ENCODE measurements at regions not wholly inside any gene's neighbourhood (a gene's known extent, or its start where the extent isn't known, plus 50 kb on each side); places are given as distances from the start of the nearest gene placed in this dataset.

GRCh38 chr15:79373113-79373512, 59.0 kb upstream of the MINAR1 start:
- no peak for TF ChIP-seq CTCF (IDR thresholded peaks at IDR 0.05; ENCODE audit: low read length)
- TF ChIP-seq EZH2 (IDR thresholded peaks at IDR 0.05; ENCODE audit: borderline replicate concordance, low read length) = no peak
- no peak overlapping the region for H2AFZ ChIP-seq (ENCODE audit: low read length)
- H3K79me2 ChIP-seq (ENCODE audit: insufficient read depth, low read length) = no peaks in the 10 kb centered on the region
- H3K4me1 ChIP-seq (ENCODE audit: insufficient read depth, low read length, severe bottlenecking) = no peaks in the 10 kb centered on the region
- no peaks in the 10 kb centered on the region for H3F3A ChIP-seq (ENCODE audit: insufficient read depth, low read length)
- no peaks in the 10 kb centered on the region for H4K20me1 ChIP-seq (ENCODE audit: insufficient read depth, low read length)
- no peaks in the 10 kb centered on the region for H3K9me3 ChIP-seq (ENCODE audit: low read length)
- no peak overlapping the region for H3K4me2 ChIP-seq (ENCODE audit: low read length)
- no peaks in the 10 kb centered on the region for H3K36me3 ChIP-seq (ENCODE audit: insufficient read depth, low read length)
- H3K9me2 ChIP-seq (ENCODE audit: low read depth, low read length) = no peaks in the 10 kb centered on the region
- no peak overlapping the region for H3K27ac ChIP-seq (ENCODE audit: low read depth, low read length, poor library complexity, severe bottlenecking)
- no peak overlapping the region for H3K9ac ChIP-seq (ENCODE audit: low read length)
- H3K27me3 ChIP-seq (ENCODE audit: insufficient read depth, low read length) = no peaks in the 10 kb centered on the region
- no peak overlapping the region for H3K4me3 ChIP-seq (ENCODE audit: low read depth, low read length, poor library complexity, severe bottlenecking)

DNA sequence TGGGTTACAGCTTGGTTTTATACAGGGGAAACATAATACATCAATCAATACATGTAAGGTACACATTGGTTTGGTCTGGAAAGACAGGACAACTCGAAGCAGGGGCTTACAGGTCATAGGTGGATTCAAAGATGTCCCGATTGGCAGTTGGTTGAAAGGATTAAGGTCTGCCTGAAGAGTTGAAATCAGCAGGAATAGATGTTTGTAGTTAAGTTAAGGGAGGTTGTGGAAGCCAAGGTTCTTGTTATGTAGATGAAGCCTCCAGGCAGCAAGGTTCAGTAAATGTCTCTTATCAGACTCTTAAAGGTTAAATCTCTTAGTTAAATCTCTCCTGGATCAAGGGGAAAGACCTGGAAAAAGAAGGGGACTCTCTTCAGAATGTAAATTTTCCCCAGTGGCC, 58.4 kb upstream of the MINAR1 start:
- Histone ChIP-seq H3F3A (ENCODE audit: insufficient read depth, low read length) (no peaks in the 10 kb centered on the region), H4K20me1 (ENCODE audit: insufficient read depth, low read length) (no peaks in the 10 kb centered on the region), H2AFZ (ENCODE audit: low read length) (no peak overlapping the region), H3K27me3 (ENCODE audit: insufficient read depth, low read length) (no peaks in the 10 kb centered on the region), H3K4me3 (ENCODE audit: low read depth, low read length, poor library complexity, severe bottlenecking) (no peak overlapping the region), H3K9ac (ENCODE audit: low read length) (no peak overlapping the region), H3K79me2 (ENCODE audit: insufficient read depth, low read length) (no peaks in the 10 kb centered on the region), H3K9me3 (ENCODE audit: low read length) (no peaks in the 10 kb centered on the region), H3K9me2 (ENCODE audit: low read depth, low read length) (no peaks in the 10 kb centered on the region), H3K36me3 (ENCODE audit: insufficient read depth, low read length) (no peaks in the 10 kb centered on the region), H3K4me1 (ENCODE audit: insufficient read depth, low read length, severe bottlenecking) (no peaks in the 10 kb centered on the region), H3K4me2 (ENCODE audit: low read length) (no peak overlapping the region), H3K27ac (ENCODE audit: low read depth, low read length, poor library complexity, severe bottlenecking) (no peak overlapping the region)
- TF ChIP-seq CTCF (IDR thresholded peaks at IDR 0.05; ENCODE audit: low read length) (no peak), EZH2 (IDR thresholded peaks at IDR 0.05; ENCODE audit: borderline replicate concordance, low read length) (no peak)

DNA sequence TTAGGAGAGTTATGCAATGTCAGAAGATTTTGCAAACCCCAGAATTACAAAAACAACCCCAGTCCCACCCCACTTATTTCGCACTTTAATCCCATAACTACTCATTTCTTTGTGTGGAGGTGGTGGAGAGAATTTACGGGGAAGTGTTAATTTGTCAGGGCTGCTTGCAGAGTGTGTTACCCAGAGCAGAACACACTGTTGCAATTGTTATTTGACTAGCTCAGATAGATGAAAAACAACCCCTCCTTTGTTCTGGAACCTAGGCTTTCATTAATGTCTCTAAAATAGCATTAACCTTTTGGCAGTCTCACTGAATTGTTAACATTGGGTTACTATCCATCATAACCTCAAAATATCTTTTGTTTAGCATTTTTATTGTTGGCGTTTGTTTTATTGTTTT, 55.8 kb upstream of the MINAR1 start:
- Histone ChIP-seq H3F3A (ENCODE audit: insufficient read depth, low read length) (no peaks in the 10 kb centered on the region), H3K4me2 (ENCODE audit: low read length) (no peak overlapping the region), H3K9me3 (ENCODE audit: low read length) (no peaks in the 10 kb centered on the region), H3K9me2 (ENCODE audit: low read depth, low read length) (no peaks in the 10 kb centered on the region), H3K27me3 (ENCODE audit: insufficient read depth, low read length) (no peaks in the 10 kb centered on the region), H3K4me3 (ENCODE audit: low read depth, low read length, poor library complexity, severe bottlenecking) (no peak overlapping the region), H3K9ac (ENCODE audit: low read length) (no peak overlapping the region), H3K4me1 (ENCODE audit: insufficient read depth, low read length, severe bottlenecking) (no peaks in the 10 kb centered on the region), H2AFZ (ENCODE audit: low read length) (no peak overlapping the region), H4K20me1 (ENCODE audit: insufficient read depth, low read length) (no peaks in the 10 kb centered on the region), H3K79me2 (ENCODE audit: insufficient read depth, low read length) (no peaks in the 10 kb centered on the region), H3K27ac (ENCODE audit: low read depth, low read length, poor library complexity, severe bottlenecking) (no peak overlapping the region), H3K36me3 (ENCODE audit: insufficient read depth, low read length) (no peaks in the 10 kb centered on the region)
- TF ChIP-seq EZH2 (IDR thresholded peaks at IDR 0.05; ENCODE audit: borderline replicate concordance, low read length) = no peak
- no peak for TF ChIP-seq CTCF (IDR thresholded peaks at IDR 0.05; ENCODE audit: low read length)

Measured in OCI-LY1 (cell line).